ENCODE measurements at regions not wholly inside any gene's neighbourhood (a gene's known extent, or its start where the extent isn't known, plus 50 kb on each side); places are given as distances from the start of the nearest gene placed in this dataset.

DNA sequence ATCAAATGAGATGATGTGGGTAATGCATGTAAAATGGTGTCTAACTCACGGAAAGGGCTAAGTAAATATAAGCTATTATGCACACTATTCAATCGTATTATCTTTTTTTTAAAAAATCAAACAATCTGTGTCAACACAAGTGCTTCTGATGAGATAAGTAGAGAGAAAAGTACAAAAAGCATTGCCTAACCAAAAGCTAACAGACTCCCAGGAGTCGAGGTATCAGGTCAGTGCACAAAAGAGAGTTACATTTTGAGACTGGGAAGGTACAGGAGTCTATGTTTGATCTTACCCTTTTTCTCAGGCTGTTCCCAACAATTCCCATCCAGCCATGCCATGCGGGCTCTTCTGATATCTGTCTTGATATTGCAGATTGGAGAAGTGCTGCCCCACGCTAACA, 203.3 kb upstream of the ZIC3 start:
- DNase-seq (ENCODE audit: low spot score in 2 of 2) (no peak), ATAC-seq (replicated peaks; ENCODE audit: extremely low read depth, poor library complexity, severe bottlenecking) (no peak)
- no peaks in the 10 kb centered on the region for H3K4me1 Mint-ChIP-seq
- no peak overlapping the region for H3K27ac Mint-ChIP-seq (ENCODE audit: low read depth)
- H3K36me3 Mint-ChIP-seq (ENCODE audit: insufficient read depth) = no peaks in the 10 kb centered on the region
- H3K9me3 Mint-ChIP-seq = no peaks in the 10 kb centered on the region
- H3K4me3 Mint-ChIP-seq = no peak overlapping the region
- peaks cover 9% of the 10 kb centered on the region for H3K27me3 Mint-ChIP-seq

DNA sequence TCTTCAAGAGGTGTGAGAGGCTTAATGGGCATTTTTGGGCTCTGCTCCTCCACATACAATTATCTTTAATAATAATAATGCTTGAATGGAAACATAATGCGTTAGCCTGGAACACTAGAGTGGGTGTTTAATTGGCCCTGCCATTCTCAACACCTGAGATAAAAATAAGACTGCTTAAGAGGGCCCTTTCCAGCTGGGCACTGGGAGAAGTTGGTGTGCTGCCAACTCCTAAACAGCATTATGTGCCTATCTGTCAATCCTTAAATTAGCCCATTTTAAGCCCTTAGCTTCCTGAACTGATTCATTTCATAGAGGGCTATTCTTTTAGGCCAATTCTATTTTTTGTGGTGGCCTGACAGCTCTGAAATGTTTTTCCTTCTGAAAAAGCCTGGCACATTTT, 211.1 kb upstream of the ZIC3 start:
- DNase-seq (ENCODE audit: low spot score in 2 of 2) = no peak
- Mint-ChIP-seq H3K36me3 (ENCODE audit: insufficient read depth) (no peaks in the 10 kb centered on the region), H3K4me3 (no peak overlapping the region), H3K4me1 (no peaks in the 10 kb centered on the region), H3K27ac (ENCODE audit: low read depth) (no peak overlapping the region), H3K27me3 (no peaks in the 10 kb centered on the region), H3K9me3 (no peaks in the 10 kb centered on the region)
- ATAC-seq (replicated peaks; ENCODE audit: extremely low read depth, poor library complexity, severe bottlenecking) = no peak

DNA sequence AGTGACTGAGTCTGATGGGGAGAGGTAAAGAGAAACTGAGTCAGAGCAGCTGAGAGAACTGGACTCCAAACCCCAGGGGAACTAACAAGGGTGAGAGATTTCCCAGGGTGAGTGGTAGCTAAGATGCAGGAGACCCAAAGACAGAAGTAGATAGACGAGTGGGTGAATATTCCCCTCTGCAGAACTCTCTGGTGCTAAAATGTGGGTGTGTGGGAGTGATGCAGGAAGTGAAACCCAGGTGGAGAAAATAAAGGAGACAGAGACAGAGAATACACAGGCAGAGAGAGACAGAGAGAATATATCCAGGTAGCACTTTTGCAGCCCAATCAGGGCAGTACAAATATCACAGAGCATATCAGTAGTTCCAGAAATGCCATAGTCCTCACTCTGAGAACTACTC, 212.5 kb upstream of the ZIC3 start:
- H3K36me3 Mint-ChIP-seq (ENCODE audit: insufficient read depth) = no peaks in the 10 kb centered on the region
- no peak for ATAC-seq (replicated peaks; ENCODE audit: extremely low read depth, poor library complexity, severe bottlenecking)

DNA sequence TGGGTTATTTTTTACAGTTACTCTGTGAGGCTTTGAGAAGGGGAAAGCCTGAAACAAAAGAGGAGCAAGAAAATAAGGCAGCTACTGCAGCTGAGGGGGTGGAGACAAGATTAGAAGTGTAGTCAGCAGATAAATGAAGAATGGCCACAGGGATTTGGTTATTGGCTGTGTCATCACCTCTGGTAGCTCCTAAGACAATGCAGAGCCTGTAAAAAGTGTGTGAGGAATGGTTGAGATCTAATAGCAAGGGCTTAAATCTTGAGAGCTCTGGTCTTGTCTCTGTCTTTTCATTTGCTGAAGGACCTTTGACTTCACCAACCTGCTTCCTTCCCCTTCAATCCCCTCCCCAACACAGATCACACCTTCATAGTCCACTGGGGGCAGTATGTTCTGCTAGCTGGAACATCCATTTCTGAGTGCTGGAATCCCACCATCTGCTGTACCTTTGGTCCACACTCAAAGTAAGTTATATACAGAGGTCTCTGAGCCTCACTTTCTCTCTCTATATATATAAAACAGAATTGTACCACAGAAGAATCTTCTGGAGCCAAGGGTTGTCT, 213.7 kb upstream of the ZIC3 start:
- H3K27ac Mint-ChIP-seq (ENCODE audit: low read depth) = no peak overlapping the region
- DNase-seq (ENCODE audit: low spot score in 2 of 2) (no peak), ATAC-seq (replicated peaks; ENCODE audit: extremely low read depth, poor library complexity, severe bottlenecking) (no peak)
- H3K4me1 Mint-ChIP-seq = no peaks in the 10 kb centered on the region
- H3K36me3 Mint-ChIP-seq (ENCODE audit: insufficient read depth) = no peaks in the 10 kb centered on the region
- no peaks in the 10 kb centered on the region for H3K27me3 Mint-ChIP-seq
- no peak overlapping the region for H3K4me3 Mint-ChIP-seq
- no peaks in the 10 kb centered on the region for H3K9me3 Mint-ChIP-seq

More for the DNA sequence above, 212.5 kb upstream of the ZIC3 start:
- Mint-ChIP-seq H3K4me3 (no peak overlapping the region), H3K27ac (ENCODE audit: low read depth) (no peak overlapping the region), H3K9me3 (no peaks in the 10 kb centered on the region), H3K27me3 (no peaks in the 10 kb centered on the region), H3K4me1 (no peaks in the 10 kb centered on the region)
- DNase-seq (ENCODE audit: low spot score in 2 of 2) = no peak

DNA sequence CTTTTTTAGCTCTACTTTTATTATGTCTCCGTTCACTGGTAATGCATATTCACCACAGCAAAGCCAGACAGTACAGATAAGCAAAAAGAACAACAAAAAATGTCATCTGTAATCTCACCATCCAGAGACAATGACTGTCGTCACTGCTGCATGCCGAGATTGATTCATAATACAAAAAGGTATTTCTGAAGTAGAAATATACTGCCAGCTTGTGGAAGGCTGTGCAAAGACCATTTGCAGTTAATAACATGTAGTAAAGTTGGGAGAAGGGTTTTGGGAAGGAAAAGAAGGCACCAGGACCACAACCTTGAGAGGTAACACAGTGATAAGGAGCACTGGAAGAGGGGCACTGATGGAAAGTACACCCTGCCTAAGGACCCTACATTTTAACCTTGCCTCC, 223.0 kb upstream of the ZIC3 start:
- Mint-ChIP-seq H3K27me3 (no peaks in the 10 kb centered on the region), H3K4me3 (no peak overlapping the region), H3K4me1 (no peaks in the 10 kb centered on the region), H3K9me3 (peaks cover 7% of the 10 kb centered on the region), H3K36me3 (ENCODE audit: insufficient read depth) (no peaks in the 10 kb centered on the region), H3K27ac (ENCODE audit: low read depth) (no peak overlapping the region)
- DNase-seq (ENCODE audit: low spot score in 2 of 2) = no peak
- ATAC-seq (replicated peaks; ENCODE audit: extremely low read depth, poor library complexity, severe bottlenecking) = no peak

DNA sequence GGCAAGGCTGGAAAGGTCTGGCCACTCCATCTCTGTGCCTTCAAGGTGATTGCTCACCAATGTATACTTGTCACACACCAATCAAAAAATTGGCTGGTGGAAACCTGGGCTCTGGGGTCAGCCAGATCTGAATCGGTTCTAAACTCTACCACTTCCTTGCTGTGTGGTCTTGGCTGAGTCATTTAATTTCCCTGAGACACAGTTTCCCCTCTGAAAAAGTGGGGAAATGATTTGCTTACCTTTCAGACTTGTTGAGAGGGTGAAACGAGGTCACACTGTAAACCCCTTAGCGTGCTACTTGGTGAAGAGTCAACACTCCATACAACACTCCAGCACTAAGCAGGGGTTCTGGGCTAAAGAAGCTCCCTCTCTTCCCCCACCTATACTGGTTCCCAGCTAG, 252.3 kb upstream of the ZIC3 start:
- Mint-ChIP-seq H3K36me3 (ENCODE audit: insufficient read depth) (no peaks in the 10 kb centered on the region), H3K9me3 (no peaks in the 10 kb centered on the region), H3K27ac (ENCODE audit: low read depth) (no peak overlapping the region), H3K4me3 (no peak overlapping the region), H3K27me3 (no peaks in the 10 kb centered on the region), H3K4me1 (no peaks in the 10 kb centered on the region)
- DNase-seq (ENCODE audit: low spot score in 2 of 2) = no peak
- no peak for ATAC-seq (replicated peaks; ENCODE audit: extremely low read depth, poor library complexity, severe bottlenecking)

DNA sequence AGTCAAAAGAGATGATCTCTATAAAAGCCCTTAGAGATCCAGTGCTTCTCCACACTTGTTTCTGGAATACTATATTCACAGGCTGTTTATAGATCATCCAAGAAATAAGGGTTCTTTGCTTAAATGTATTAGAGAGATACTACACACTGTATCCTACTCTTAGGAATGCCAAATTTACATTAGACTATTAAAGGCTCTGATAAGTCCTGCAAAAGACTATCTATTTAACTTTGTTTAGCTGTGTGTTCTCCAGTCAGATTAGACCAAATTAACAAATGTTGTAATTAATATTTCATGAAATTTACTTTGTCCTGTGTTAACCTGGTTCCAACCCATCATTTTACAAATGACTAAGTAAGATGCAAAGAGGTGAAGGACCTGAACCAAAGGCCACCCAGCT, 260.5 kb upstream of the ZIC3 start:
- Mint-ChIP-seq H3K36me3 (ENCODE audit: insufficient read depth) (peaks cover 3% of the 10 kb centered on the region), H3K27me3 (no peaks in the 10 kb centered on the region), H3K4me3 (no peak overlapping the region), H3K27ac (ENCODE audit: low read depth) (no peak overlapping the region), H3K9me3 (peaks cover 12% of the 10 kb centered on the region), H3K4me1 (no peaks in the 10 kb centered on the region)
- no peak for DNase-seq (ENCODE audit: low spot score in 2 of 2)
- no peak for ATAC-seq (replicated peaks; ENCODE audit: extremely low read depth, poor library complexity, severe bottlenecking)

DNA sequence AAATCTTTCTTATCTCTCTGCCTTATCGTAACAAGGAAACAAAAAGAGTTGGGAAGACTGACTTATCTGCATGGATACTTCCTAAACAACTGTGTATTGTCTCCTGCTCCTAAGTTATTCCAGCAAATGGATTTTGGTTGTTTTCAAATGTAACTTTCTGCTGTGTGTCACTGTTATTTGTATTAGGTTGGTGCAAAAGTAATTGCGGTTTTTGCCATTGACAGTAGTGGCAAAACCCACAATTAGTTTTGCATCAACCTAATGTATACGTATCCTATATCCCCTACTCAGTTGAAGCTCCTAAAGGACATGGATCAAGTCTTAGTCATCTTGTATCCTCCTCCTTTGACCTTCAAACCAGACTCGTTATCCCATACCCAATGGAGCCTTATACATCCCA, 263.4 kb upstream of the GPR101 start:
- DNase-seq (ENCODE audit: low spot score in 2 of 2) (no peak), ATAC-seq (replicated peaks; ENCODE audit: extremely low read depth, poor library complexity, severe bottlenecking) (no peak)
- H3K4me3 Mint-ChIP-seq = no peak overlapping the region
- H3K27ac Mint-ChIP-seq (ENCODE audit: low read depth) = no peak overlapping the region
- peaks cover 6% of the 10 kb centered on the region for H3K9me3 Mint-ChIP-seq
- H3K36me3 Mint-ChIP-seq (ENCODE audit: insufficient read depth) = peaks cover 2% of the 10 kb centered on the region
- H3K27me3 Mint-ChIP-seq = no peaks in the 10 kb centered on the region
- no peaks in the 10 kb centered on the region for H3K4me1 Mint-ChIP-seq

DNA sequence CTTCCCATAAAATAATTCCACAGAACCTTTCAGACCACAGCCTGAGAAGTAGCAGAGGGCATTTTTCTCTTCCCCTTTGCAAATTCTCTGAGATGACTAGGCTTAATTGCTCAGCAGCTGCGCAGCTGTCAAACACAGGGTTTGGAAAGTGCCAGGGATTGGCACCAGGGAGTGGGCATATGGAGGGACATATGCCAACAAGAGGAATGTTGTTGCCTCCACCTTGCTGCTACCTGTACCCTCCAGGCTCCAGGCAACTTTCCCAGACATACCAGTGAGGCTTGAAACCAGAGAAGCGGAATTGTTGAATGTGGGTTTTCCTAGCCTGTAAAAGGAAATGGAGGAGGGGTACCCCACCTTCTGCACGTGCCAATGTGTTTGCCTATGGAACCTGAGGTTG, 256.2 kb upstream of the GPR101 start:
- no peak for ATAC-seq (replicated peaks; ENCODE audit: extremely low read depth, poor library complexity, severe bottlenecking)
- no peak for DNase-seq (ENCODE audit: low spot score in 2 of 2)
- Mint-ChIP-seq H3K9me3 (peaks cover 6% of the 10 kb centered on the region), H3K36me3 (ENCODE audit: insufficient read depth) (peaks cover 2% of the 10 kb centered on the region), H3K27me3 (no peaks in the 10 kb centered on the region), H3K27ac (ENCODE audit: low read depth) (no peak overlapping the region), H3K4me1 (no peaks in the 10 kb centered on the region), H3K4me3 (no peak overlapping the region)

DNA sequence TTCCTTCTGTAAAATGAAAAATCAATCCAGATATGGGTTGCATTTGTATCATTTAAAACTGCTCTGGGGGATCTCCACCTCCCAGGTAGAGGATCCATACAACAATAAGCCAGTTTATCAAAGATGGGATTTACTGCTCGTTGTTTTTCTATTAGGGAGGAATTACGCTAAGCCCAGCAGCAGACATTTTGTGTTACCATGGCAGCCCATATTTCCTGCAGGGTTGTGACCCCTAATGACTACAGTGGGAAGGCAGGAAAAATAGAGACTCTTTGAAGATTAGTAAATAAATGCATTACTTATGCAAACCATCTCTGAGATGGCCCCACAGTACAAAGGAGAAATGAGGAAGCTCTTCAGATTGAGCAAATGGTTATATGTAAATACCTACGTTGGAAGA, 253.4 kb upstream of the GPR101 start:
- H3K36me3 Mint-ChIP-seq (ENCODE audit: insufficient read depth) = no peaks in the 10 kb centered on the region
- H3K27ac Mint-ChIP-seq (ENCODE audit: low read depth) = no peak overlapping the region
- H3K9me3 Mint-ChIP-seq = no peaks in the 10 kb centered on the region
- ATAC-seq (replicated peaks; ENCODE audit: extremely low read depth, poor library complexity, severe bottlenecking) = no peak
- no peak for DNase-seq (ENCODE audit: low spot score in 2 of 2)
- no peak overlapping the region for H3K4me3 Mint-ChIP-seq
- H3K4me1 Mint-ChIP-seq = no peaks in the 10 kb centered on the region
- peaks cover 12% of the 10 kb centered on the region for H3K27me3 Mint-ChIP-seq

DNA sequence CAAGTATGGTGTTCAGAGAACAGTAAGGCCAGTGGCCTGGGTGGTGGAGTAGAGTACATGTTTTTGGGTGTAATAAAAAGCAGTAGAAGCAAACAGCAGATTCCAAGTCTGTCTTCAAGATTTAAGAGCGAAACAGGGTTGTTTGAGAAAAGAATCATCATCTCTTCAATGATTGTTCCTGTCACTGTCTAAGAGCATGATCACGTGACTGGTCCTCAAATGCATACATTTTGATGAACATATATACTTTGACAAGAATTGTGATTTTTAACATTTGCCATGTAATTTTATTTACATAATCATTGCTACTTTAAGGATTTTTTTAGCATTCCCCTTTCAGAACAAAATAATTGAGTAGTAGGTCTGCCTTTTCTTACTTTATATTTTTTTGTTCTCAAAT, 252.6 kb upstream of the GPR101 start:
- Mint-ChIP-seq H3K36me3 (ENCODE audit: insufficient read depth) (no peaks in the 10 kb centered on the region), H3K27ac (ENCODE audit: low read depth) (no peak overlapping the region), H3K27me3 (peaks cover 12% of the 10 kb centered on the region), H3K4me3 (no peak overlapping the region), H3K9me3 (no peaks in the 10 kb centered on the region), H3K4me1 (no peaks in the 10 kb centered on the region)
- no peak for ATAC-seq (replicated peaks; ENCODE audit: extremely low read depth, poor library complexity, severe bottlenecking)
- no peak for DNase-seq (ENCODE audit: low spot score in 2 of 2)

DNA sequence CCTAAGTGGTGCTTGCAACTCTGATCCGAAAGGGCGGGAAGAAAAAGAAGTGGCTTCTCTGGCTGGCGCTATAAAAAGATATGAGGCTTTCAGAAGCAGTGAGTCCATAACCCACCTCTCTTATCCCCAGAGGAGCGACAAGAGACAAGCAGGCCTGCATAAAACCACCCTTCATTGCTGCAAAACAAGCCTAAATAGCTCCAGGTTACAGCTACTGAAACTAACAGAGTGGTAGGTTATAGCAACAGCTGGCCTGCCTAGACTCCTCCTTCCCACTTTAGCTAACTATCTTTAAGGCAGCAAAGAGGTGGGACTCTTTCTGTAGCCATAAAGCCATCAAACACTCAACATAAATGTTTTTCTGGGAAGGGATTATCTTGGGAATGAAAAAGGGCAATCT, 245.0 kb upstream of the GPR101 start:
- Mint-ChIP-seq H3K9me3 (no peaks in the 10 kb centered on the region), H3K27me3 (peaks cover 12% of the 10 kb centered on the region), H3K27ac (ENCODE audit: low read depth) (no peak overlapping the region), H3K36me3 (ENCODE audit: insufficient read depth) (no peaks in the 10 kb centered on the region), H3K4me1 (no peaks in the 10 kb centered on the region), H3K4me3 (no peak overlapping the region)
- ATAC-seq (replicated peaks; ENCODE audit: extremely low read depth, poor library complexity, severe bottlenecking) = no peak
- DNase-seq (ENCODE audit: low spot score in 2 of 2) = no peak

DNA sequence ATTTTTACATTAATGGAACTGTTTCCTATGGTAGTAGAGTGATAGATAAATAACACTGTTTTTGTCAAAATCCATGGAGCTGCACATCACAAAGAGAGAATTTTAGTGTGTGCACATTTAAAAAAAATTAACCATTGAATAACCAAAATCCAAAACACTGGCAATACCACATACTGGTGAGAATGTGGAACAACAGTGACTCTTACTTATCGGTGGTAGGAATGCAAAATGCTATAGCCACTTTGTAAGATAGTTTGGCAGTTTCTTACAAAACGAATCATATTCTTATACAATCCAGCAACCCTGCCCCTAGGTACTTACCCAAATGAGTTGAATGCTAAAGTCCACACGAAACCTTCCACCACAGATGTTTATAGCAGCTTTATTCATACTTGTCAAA, 229.6 kb upstream of the GPR101 start:
- no peak for ATAC-seq (replicated peaks; ENCODE audit: extremely low read depth, poor library complexity, severe bottlenecking)
- Mint-ChIP-seq H3K27ac (ENCODE audit: low read depth) (no peak overlapping the region), H3K4me3 (no peak overlapping the region), H3K27me3 (peaks cover 14% of the 10 kb centered on the region), H3K4me1 (no peaks in the 10 kb centered on the region), H3K9me3 (no peaks in the 10 kb centered on the region), H3K36me3 (ENCODE audit: insufficient read depth) (no peaks in the 10 kb centered on the region)
- no peak for DNase-seq (ENCODE audit: low spot score in 2 of 2)

DNA sequence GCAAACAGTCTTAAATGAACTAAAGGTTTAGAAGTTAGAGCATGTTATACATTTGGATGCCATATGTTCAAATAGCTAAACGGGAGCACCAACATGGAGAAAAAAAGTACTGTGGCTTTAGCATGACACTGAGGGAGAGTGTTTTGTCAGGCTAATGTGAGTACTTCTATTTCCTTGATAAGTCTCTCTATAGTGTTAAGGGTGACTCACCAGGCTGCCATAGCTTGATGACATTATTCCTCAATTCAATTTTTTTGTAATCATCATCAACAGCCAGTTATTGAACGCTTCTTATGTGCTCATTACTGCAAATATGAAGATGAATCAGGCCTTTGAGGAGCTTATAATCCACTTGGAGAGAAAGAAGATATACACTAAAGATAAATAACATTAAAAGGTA, 211.4 kb upstream of the GPR101 start:
- Mint-ChIP-seq H3K4me1 (no peaks in the 10 kb centered on the region), H3K9me3 (no peaks in the 10 kb centered on the region), H3K36me3 (ENCODE audit: insufficient read depth) (no peaks in the 10 kb centered on the region), H3K4me3 (no peak overlapping the region), H3K27ac (ENCODE audit: low read depth) (no peak overlapping the region), H3K27me3 (no peaks in the 10 kb centered on the region)
- ATAC-seq (replicated peaks; ENCODE audit: extremely low read depth, poor library complexity, severe bottlenecking) = no peak
- DNase-seq (ENCODE audit: low spot score in 2 of 2) = no peak
